ENCODE measurements at regions not wholly inside any gene's neighbourhood (a gene's known extent, or its start where the extent isn't known, plus 50 kb on each side); places are given as distances from the start of the nearest gene placed in this dataset.
"Not testable (repeated sequence)": the region's sequence is repeated elsewhere in the genome, so short reads cannot be mapped to it uniquely, and the experiment has no call there.

- no peaks in the 10 kb centered on the region for H3K9me3 ChIP-seq (ENCODE audit: control insufficient read depth, low read depth, low read length)
- no peak overlapping the region for H2BK120ac ChIP-seq (ENCODE audit: low read depth, low read length, poor library complexity, severe bottlenecking)
- no peaks in the 10 kb centered on the region for H3K27me3 ChIP-seq (ENCODE audit: insufficient read depth, low read length)
- no peak overlapping the region for H3T11ph ChIP-seq (ENCODE audit: low read length)
- H4K20me1 ChIP-seq (ENCODE audit: control insufficient read depth, insufficient read depth, insufficient read length), result no peaks in the 10 kb centered on the region
- H4K8ac ChIP-seq (replicated peaks; ENCODE audit: insufficient read length, low read depth, low read length), result no peak overlapping the region
- no peak overlapping the region for H3K9ac ChIP-seq (ENCODE audit: extremely low read depth, insufficient read length, low read length)
- H3K79me2 ChIP-seq (ENCODE audit: insufficient read depth, low read length), result no peaks in the 10 kb centered on the region
- no peaks in the 10 kb centered on the region for H3K4me1 ChIP-seq (ENCODE audit: insufficient read depth, low read length)
- TF ChIP-seq, protein P1, sequence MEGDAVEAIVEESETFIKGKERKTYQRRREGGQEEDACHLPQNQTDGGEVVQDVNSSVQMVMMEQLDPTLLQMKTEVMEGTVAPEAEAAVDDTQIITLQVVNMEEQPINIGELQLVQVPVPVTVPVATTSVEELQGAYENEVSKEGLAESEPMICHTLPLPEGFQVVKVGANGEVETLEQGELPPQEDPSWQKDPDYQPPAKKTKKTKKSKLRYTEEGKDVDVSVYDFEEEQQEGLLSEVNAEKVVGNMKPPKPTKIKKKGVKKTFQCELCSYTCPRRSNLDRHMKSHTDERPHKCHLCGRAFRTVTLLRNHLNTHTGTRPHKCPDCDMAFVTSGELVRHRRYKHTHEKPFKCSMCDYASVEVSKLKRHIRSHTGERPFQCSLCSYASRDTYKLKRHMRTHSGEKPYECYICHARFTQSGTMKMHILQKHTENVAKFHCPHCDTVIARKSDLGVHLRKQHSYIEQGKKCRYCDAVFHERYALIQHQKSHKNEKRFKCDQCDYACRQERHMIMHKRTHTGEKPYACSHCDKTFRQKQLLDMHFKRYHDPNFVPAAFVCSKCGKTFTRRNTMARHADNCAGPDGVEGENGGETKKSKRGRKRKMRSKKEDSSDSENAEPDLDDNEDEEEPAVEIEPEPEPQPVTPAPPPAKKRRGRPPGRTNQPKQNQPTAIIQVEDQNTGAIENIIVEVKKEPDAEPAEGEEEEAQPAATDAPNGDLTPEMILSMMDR (conservative IDR thresholded peaks at IDR 0.05), result no peak
- Mint-ChIP-seq H3K4me1 (peaks cover 6 to 12% of the 10 kb centered on the region in 2 experiments), H3K36me3 (ENCODE audit: insufficient read depth in 1 of 3, low read depth in 3 of 3) (no peaks in the 10 kb centered on the region; a peak in 1 of 7 replicates), H3K27me3 (ENCODE audit: low read depth) (no peaks in the 10 kb centered on the region), H3K27ac (peak overlapping the region in 1 of 3 experiments; percentile 55; a peak in 1 of 7 replicates), H3K9me3 (no peaks in the 10 kb centered on the region), H3K4me3 (no peak overlapping the region)
- H3K27ac ChIP-seq (ENCODE audit: insufficient read length, low read depth, low read length), result no peak overlapping the region
- H3K23ac ChIP-seq (ENCODE audit: insufficient read length, low read depth, low read length), result no peak overlapping the region
- H2AK5ac ChIP-seq (ENCODE audit: insufficient read length, low read length), result no peak overlapping the region
- WGBS (ENCODE audit: extremely low coverage, insufficient read length, low lambda C conversion rate), result no CpG with 5 or more reads among the region's 20 CpGs
- no peak overlapping the region for H2AFZ ChIP-seq (ENCODE audit: low read length)
- no peak overlapping the region for H3K18ac ChIP-seq (ENCODE audit: insufficient read length, low read depth, low read length)
- H2BK5ac ChIP-seq (ENCODE audit: insufficient read length, low read length), result no peak overlapping the region
- DNase-seq, result no peak
- H4K91ac ChIP-seq (ENCODE audit: insufficient read length, low read depth, low read length), result no peak overlapping the region
- H3K23me2 ChIP-seq (ENCODE audit: insufficient read length, low read depth, low read length, poor library complexity, severe bottlenecking), result no peaks in the 10 kb centered on the region
- no peak overlapping the region for H3K56ac ChIP-seq (ENCODE audit: insufficient read length, low read depth, low read length)
- no peak overlapping the region for H4K5ac ChIP-seq (ENCODE audit: insufficient read length, low read depth, low read length)
- H3K4ac ChIP-seq (ENCODE audit: low read depth, low read length), result no peak overlapping the region
- no peak overlapping the region for H3K4me2 ChIP-seq (ENCODE audit: insufficient read depth, insufficient read length, low read length)
- H3K14ac ChIP-seq (ENCODE audit: insufficient read depth, low read length), result no peak overlapping the region; the same call in 1 of the 2 replicates
- H3K79me1 ChIP-seq (ENCODE audit: insufficient read depth, low read depth, low read length, poor library complexity, severe bottlenecking), result no peaks in the 10 kb centered on the region
- no peak overlapping the region for H2BK15ac ChIP-seq (ENCODE audit: low read depth, low read length)
- no peak overlapping the region for H2BK12ac ChIP-seq (ENCODE audit: insufficient read length, low read depth, low read length)
- no peak overlapping the region for H2BK20ac ChIP-seq (ENCODE audit: low read depth, low read length, poor library complexity, severe bottlenecking)
Measured at GRCh38 chr10:130354976-130355795, 219.0 kb downstream of the GLRX3 start.

DNA sequence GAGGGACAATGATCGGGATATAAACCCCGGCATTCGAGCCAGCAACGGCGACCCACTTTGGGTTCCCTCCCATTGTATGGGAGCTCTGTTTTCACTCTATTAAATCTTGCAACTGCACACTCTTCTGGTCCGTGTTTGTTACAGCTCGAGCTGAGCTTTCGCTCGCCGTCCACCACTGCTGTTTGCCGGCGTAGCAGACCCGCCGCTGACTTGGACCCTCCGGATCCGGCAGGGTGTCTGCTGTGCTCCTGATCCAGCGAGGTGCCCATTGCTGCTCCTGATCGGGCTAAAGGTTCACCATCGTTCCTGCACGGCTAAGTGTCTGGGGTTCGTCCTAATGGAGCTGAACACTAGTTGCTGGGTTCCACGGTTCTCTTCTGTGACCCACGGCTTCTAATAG, 220.2 kb downstream of the GLRX3 start:
- not testable (repeated sequence) for H3K14ac ChIP-seq (ENCODE audit: insufficient read depth, low read length); H2BK12ac ChIP-seq (ENCODE audit: insufficient read length, low read depth, low read length); H3K27me3 ChIP-seq (ENCODE audit: insufficient read depth, low read length); DNase-seq; H3K27me3 Mint-ChIP-seq (ENCODE audit: low read depth); H4K20me1 ChIP-seq (ENCODE audit: control insufficient read depth, insufficient read depth, insufficient read length); H2BK20ac ChIP-seq (ENCODE audit: low read depth, low read length, poor library complexity, severe bottlenecking); H3K23me2 ChIP-seq (ENCODE audit: insufficient read length, low read depth, low read length, poor library complexity, severe bottlenecking); H2AK5ac ChIP-seq (ENCODE audit: insufficient read length, low read length); H3K79me2 ChIP-seq (ENCODE audit: insufficient read depth, low read length); H4K8ac ChIP-seq (replicated peaks; ENCODE audit: insufficient read length, low read depth, low read length); H2BK15ac ChIP-seq (ENCODE audit: low read depth, low read length); H4K5ac ChIP-seq (ENCODE audit: insufficient read length, low read depth, low read length); H3T11ph ChIP-seq (ENCODE audit: low read length); H3K56ac ChIP-seq (ENCODE audit: insufficient read length, low read depth, low read length); H3K4me2 ChIP-seq (ENCODE audit: insufficient read depth, insufficient read length, low read length); H4K91ac ChIP-seq (ENCODE audit: insufficient read length, low read depth, low read length); H3K79me1 ChIP-seq (ENCODE audit: insufficient read depth, low read depth, low read length, poor library complexity, severe bottlenecking); H3K4ac ChIP-seq (ENCODE audit: low read depth, low read length); H3K36me3 Mint-ChIP-seq (ENCODE audit: insufficient read depth in 1 of 3, low read depth in 3 of 3); H2BK120ac ChIP-seq (ENCODE audit: low read depth, low read length, poor library complexity, severe bottlenecking); H3K4me3 Mint-ChIP-seq; H3K9me3 ChIP-seq (ENCODE audit: control insufficient read depth, low read depth, low read length); H2AFZ ChIP-seq (ENCODE audit: low read length); H3K23ac ChIP-seq (ENCODE audit: insufficient read length, low read depth, low read length); H3K18ac ChIP-seq (ENCODE audit: insufficient read length, low read depth, low read length); H3K27ac ChIP-seq (ENCODE audit: insufficient read length, low read depth, low read length); H2BK5ac ChIP-seq (ENCODE audit: insufficient read length, low read length); H3K4me1 ChIP-seq (ENCODE audit: insufficient read depth, low read length); H3K9me3 Mint-ChIP-seq; H3K9ac ChIP-seq (ENCODE audit: extremely low read depth, insufficient read length, low read length)
- Mint-ChIP-seq H3K27ac (peak overlapping the region in 1 of 3 experiments; percentile 67; a peak in 1 of 7 replicates), H3K4me1 (peaks cover 9 to 12% of the 10 kb centered on the region in 2 experiments)
- whole genome bisulfite sequencing (ENCODE audit: extremely low coverage, insufficient read length, low lambda C conversion rate), result no CpG with 5 or more reads among the region's 23 CpGs

Data from H9 (cell line).